Fibroblast of mammary gland (primary cell): ENCODE measurements at regions not wholly inside any gene's neighbourhood (a gene's known extent, or its start where the extent isn't known, plus 50 kb on each side); places are given as distances from the start of the nearest gene placed in this dataset.
A peak's percentile ranks its signal among the peaks of the same experiment; 100 is the strongest.

Experiments
- DNase-seq: peaks from one replicate; pipeline ENCODE4 v3.0.0-alpha.2; 2010; ENCODE audit warnings: low read depth
- H3K4me3 ChIP-seq: 2 replicates; pipeline ENCODE4 v1.5.1; 2011; ENCODE audit warnings: low read depth, mild to moderate bottlenecking, low read length, moderate library complexity; ENCODE audit not compliant: control insufficient read depth
- CTCF ChIP-seq: conservative IDR thresholded peaks from 2 replicates; pipeline ENCODE4 v1.5.1; 2011; ENCODE audit warnings: low read depth, low read length, inconsistent platforms; ENCODE audit not compliant: control insufficient read depth, insufficient read depth

GRCh38 chr1:38128926-38129453 is 82.4 kb upstream of the POU3F1 start:
- DNase-seq = no peak
- TF ChIP-seq CTCF = no peak
- H3K4me3 ChIP-seq = no peak overlapping the region

- DNase-seq = no peak
- no peak for TF ChIP-seq CTCF
- no peak overlapping the region for H3K4me3 ChIP-seq
Observed at GRCh38 chr1:38128511-38128910, 81.9 kb upstream of the POU3F1 start.

- DNase-seq = peak; percentile 8
- TF ChIP-seq CTCF = no peak
- H3K4me3 ChIP-seq = no peak overlapping the region
Observed at GRCh38 chr1:38127428-38127827, 80.8 kb upstream of the POU3F1 start.

GRCh38 chr1:38126970-38127369 is 80.4 kb upstream of the POU3F1 start:
- no peak for DNase-seq
- TF ChIP-seq CTCF = no peak
- H3K4me3 ChIP-seq = no peak overlapping the region

- DNase-seq = no peak
- TF ChIP-seq CTCF = no peak
- H3K4me3 ChIP-seq = no peak overlapping the region
Observed at GRCh38 chr1:38125837-38126520, 79.4 kb upstream of the POU3F1 start.

GRCh38 chr1:38125016-38125415 is 78.4 kb upstream of the POU3F1 start:
- H3K4me3 ChIP-seq = no peak overlapping the region
- DNase-seq = no peak
- no peak for TF ChIP-seq CTCF
